ENCODE measurements at regions not wholly inside any gene's neighbourhood (a gene's known extent, or its start where the extent isn't known, plus 50 kb on each side); places are given as distances from the start of the nearest gene placed in this dataset.

DNA sequence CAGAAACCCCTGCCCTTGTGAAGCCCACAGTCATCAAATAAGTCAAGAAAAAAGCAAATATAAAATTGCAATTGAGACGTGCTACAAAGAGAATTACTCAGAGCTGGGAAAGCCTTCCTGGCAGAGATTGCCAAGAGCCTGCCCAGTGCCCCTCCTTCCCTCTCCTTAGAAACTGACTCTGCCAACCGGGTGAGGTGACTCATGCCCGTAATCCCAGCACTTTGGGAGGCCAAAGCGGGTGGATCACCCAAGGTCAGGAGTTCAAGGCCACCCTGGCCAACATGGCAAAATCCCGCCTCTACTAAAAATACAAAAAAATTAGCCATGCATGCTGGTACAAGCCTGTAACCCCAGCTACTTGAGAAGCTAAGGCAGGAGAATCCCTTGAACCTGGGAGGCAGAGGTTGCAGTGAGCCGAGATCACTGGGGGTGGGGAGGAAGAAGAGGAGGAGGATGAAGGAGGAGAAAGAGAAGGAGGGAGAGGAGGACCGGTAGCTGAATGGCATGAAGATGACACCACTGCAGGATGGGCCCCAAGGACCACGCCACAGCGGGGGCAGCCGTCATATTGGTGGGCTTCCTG is 76.1 kb upstream of the RTL6 start:
- TF ChIP-seq, protein P1, sequence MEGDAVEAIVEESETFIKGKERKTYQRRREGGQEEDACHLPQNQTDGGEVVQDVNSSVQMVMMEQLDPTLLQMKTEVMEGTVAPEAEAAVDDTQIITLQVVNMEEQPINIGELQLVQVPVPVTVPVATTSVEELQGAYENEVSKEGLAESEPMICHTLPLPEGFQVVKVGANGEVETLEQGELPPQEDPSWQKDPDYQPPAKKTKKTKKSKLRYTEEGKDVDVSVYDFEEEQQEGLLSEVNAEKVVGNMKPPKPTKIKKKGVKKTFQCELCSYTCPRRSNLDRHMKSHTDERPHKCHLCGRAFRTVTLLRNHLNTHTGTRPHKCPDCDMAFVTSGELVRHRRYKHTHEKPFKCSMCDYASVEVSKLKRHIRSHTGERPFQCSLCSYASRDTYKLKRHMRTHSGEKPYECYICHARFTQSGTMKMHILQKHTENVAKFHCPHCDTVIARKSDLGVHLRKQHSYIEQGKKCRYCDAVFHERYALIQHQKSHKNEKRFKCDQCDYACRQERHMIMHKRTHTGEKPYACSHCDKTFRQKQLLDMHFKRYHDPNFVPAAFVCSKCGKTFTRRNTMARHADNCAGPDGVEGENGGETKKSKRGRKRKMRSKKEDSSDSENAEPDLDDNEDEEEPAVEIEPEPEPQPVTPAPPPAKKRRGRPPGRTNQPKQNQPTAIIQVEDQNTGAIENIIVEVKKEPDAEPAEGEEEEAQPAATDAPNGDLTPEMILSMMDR (IDR thresholded peaks at IDR 0.05) = no peak
- no peak for TF ChIP-seq POLR2A (IDR thresholded peaks at IDR 0.05)

Data from Peyer's patch (tissue), 4 donors.